CD4-positive, alpha-beta T cell treated with Interleukin-15 for 1 hour (primary cell): ENCODE measurements at regions not wholly inside any gene's neighbourhood (a gene's known extent, or its start where the extent isn't known, plus 50 kb on each side); places are given as distances from the start of the nearest gene placed in this dataset.
"Not testable (repeated sequence)": the region's sequence is repeated elsewhere in the genome, so short reads cannot be mapped to it uniquely, and the experiment has no call there.

ENCODE experiments used
- DNase-seq: peaks from one replicate; pipeline ENCODE4 v3.0.0-alpha.2; 2020

DNA sequence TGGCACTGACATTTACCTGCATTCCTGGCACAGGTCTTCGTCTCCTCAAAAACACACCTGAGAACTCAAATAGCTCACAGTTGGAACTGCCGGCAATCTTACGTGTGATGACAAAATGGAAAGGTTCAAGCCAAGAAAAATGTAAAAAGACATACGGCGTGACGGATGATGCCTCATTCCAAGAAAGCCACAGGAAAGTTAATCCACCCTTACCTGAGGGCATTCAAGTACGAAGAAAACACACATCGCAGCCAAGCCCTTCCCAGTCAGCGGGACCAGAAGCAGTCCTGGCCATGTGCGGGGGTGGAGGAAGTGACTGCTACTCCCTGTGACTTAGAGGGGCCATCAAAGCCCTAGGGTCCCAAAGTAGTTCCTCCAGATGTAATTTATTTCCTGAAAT, 986.3 kb upstream of the CELF4 start:
- no peak for DNase-seq

- no peak for DNase-seq
Observed at GRCh38 chr18:38545071-38545470, 979.5 kb upstream of the CELF4 start.

GRCh38 chr18:38539856-38540255, 974.3 kb upstream of the CELF4 start:
- DNase-seq = no peak

GRCh38 chr18:38539371-38539770, 973.8 kb upstream of the CELF4 start:
- DNase-seq = no peak

GRCh38 chr18:38534073-38534472, 968.5 kb upstream of the CELF4 start:
- no peak for DNase-seq

- no peak for DNase-seq
Observed at GRCh38 chr18:38526922-38527321, 961.3 kb upstream of the CELF4 start.

DNA sequence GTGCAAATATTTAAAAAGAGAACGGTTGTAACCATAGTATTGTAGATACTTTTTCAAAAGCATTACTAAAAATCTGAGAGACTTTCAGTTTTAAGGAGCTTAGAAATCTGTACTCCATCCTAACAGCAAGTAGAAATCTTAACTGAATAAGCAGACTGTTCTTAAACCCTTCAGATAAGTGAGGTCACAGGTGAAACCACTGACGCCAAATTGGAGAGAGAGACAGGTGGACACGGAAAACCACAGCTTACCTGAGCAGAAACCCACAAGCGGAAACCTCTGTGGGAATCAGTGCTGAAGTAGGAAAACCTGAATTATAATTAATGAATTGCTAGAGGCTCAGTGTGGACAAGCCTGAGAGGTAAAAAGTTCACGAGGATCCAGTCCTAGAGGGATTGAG, 959.4 kb upstream of the CELF4 start:
- no peak for DNase-seq

DNA sequence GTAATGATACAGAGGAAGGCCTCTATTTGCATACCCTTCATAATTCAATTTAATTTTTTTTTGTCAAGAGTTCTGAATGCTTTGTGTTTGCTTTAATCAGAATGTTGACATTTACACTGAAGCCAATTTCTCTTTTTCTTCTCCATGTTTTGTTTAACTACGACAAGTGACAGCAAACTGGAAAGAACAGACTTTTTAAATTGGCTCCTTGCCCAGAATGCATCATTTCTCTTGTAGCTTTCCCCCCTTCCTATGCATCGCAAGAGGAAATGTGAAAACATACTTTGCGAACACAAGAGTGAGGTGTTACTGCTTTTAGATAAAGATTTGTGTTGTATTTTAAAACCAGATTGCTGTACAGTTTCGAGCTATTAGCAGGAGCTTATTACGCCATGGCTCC, 955.2 kb upstream of the CELF4 start:
- DNase-seq = no peak

GRCh38 chr18:38502539-38502938, 936.9 kb upstream of the CELF4 start:
- DNase-seq = no peak

DNA sequence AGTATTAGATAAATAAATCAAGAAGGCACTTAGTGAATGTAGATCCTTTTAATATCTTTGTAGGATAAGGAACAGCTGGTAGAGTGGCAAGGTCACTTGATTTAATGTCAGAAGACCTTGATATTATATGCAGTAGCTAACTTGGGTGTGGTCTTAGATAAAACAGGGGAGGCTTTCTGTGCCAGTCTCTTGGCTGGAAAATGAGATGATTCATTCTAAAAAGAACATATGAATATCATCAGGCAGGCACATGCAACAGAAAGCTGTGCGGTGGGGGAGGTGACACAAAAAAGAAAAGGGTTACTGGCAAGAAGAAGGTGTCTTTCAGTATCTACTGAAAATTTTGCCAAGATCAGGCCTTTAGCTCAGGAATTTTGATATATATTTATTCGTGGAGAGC, 931.7 kb upstream of the CELF4 start:
- DNase-seq = no peak

- DNase-seq = no peak
Observed at GRCh38 chr18:38496222-38496793, 930.7 kb upstream of the CELF4 start.

DNA sequence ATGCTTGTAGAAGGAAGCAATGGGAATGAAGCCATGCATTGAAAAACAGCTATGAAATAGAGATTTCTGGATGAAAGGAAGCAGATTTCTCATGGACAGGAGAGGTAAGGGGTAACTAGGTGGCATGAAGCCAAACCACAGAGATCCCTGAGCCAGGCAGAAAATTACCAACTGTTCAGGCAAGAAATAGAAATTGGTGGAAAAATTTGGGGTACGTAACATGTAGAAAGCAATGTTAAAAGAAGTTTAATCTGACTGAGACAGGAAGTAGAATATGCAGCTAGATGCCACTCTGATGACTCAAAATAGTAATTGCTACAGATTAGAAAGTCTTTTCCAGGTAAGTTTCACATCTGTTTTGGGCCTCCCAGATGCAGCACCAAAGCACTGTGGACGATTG, 928.5 kb upstream of the CELF4 start:
- no peak for DNase-seq

GRCh38 chr18:38491195-38491594, 925.6 kb upstream of the CELF4 start:
- DNase-seq = no peak

- not testable (repeated sequence) for DNase-seq
Observed at GRCh38 chr18:38489721-38490120, 924.1 kb upstream of the CELF4 start.

GRCh38 chr18:38487521-38487920, 921.9 kb upstream of the CELF4 start:
- no peak for DNase-seq

DNA sequence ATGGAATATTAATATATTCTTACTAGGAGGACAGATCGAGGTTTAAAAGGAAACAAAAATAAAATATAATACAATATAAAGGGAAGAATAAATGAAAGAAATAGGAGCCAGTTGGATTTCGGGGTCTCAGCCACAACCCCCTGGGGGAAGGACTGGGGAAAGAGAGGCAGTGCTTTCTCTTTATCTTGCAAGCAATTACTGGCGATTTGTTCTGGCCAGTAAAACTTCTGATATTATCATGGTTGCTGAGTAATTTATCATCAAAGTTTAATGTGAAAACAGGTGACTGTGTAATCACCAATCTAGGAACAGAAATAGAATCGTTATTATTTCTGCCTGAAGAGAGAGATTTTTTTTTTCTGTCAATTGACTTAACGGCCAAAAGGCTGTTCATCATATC, 917.7 kb upstream of the CELF4 start:
- no peak for DNase-seq

DNA sequence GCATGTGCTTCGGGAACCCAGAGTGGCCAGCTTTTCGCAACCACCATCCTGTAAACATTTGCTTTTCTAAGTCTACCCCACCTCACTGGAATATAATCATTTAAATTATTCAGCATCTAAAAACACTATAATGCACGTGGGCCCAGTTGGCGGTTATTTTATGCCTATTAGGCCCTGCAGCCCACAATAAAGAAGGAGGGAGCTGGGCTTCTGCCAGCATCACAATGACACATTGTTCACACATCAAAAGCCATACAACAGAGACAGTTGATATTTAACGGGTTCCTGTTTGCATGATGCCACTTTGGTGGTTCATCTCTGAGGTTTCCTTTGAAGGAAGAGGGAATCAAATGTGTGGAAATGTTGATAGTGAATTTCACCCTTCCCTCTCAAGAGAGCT, 916.0 kb upstream of the CELF4 start:
- DNase-seq = no peak

DNA sequence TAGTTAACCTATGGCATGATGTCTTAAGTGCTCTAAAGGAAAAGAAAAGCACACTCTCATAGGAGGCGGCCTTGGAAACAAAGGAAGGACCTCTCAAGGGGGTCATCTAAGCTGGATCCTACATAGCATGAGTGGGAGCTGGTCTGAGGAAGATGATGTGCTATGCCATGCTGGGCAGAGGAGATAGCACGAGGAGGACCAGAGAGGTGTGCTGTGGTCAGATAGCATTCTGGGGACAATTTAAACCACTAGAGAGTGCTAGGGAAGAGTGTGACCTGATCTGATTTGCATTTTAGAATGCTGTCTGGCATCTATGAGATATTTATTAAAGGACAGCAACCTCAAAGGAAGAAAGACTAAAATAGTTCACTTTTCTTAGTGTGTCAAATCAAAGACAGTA, 910.1 kb upstream of the CELF4 start:
- no peak for DNase-seq

DNA sequence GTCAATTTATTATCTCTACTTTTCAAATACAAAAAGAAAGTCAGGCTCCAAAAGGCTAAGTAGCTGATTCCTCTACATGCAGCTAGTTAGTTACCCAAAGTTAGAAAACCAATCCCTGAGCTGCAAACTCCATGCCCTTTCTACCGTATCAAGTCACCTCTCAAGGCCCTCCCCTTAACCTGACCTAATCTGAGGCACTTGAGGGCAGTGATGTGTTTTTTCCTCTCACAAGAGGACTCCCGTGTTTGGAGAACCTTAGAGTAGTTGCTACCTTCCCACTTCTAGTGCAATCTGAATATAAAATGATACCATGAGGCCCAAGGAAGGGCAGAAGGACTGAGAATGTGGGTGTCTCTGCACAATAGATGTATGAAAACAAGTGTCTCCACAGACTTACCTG, 907.9 kb upstream of the CELF4 start:
- DNase-seq = no peak

DNA sequence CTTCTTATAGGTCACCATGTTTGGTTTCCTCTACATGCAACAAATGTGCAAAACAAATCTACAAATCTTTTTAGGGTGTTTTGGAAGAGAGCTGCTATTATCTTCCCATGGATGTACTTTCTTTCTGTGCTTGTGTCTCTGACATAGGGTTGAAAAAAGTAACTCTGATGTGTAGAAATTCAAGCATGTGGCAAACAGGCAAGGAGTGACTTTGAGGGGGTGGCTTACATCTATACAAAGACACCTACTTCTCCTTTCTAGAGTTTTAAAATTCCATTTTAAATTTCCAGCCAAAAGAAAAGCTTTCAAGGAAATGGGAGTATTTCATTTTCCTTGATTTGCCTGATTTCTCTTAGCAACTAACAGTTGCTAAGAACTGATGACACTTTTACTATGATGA, 904.8 kb upstream of the CELF4 start:
- DNase-seq = no peak

DNA sequence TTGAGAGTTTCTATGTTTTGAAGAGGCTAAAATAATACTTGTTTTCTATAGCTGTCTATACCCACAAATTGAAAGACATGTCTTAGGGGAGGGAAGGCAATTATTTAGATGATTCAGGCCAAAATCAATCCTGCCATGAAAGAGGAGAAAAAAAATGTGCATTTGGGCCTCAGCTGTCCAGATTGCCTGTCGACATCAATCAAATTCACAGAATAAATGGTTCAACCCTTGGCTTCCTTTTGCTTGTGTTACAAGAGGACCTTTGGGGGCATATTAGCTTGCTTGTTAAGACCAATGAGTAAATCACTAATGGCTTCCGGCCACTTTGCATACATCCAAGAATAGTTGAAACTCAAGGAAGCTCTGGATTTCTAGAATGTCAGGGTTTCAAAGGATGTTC, 900.8 kb upstream of the CELF4 start:
- DNase-seq = no peak

GRCh38 chr18:38464024-38464423, 898.4 kb upstream of the CELF4 start:
- no peak for DNase-seq

GRCh38 chr18:38460657-38461056, 895.1 kb upstream of the CELF4 start:
- DNase-seq = no peak

GRCh38 chr18:38459131-38459994, 893.8 kb upstream of the CELF4 start:
- DNase-seq = no peak

DNA sequence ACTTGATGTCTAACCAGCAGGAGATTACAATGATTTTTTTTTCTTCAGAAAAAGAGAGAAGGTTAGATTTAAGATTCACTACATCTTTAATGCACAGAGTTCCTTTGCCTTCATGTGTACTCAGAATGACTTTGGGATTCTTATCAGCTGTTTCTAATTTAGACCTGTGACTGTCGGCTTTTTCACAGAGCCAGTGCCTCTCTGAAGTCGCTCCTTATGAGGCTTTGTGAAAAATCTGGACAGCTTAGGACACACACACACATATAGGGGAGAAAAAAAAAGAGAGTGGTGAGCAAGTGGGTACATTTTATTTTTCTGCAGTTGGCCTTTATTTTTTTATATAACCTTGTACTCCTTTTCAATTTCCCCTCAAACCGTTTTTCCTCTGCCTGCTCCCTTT, 893.1 kb upstream of the CELF4 start:
- DNase-seq = no peak
